Endothelial cell of umbilical vein (primary cell): ENCODE measurements at regions not wholly inside any gene's neighbourhood (a gene's known extent, or its start where the extent isn't known, plus 50 kb on each side); places are given as distances from the start of the nearest gene placed in this dataset.

Experiments
- BruUV-seq: library from RNA; stranded (reverse); fragments of 400-500 nt; replicated peaks from 2 replicates; lab custom pipeline; 2021; lab: Mats Ljungman, UMichigan
- CTCF ChIA-PET: fragments of 300-600, 350-600 bp; sonication (Branson Sonifier 250); formaldehyde crosslinking; loops from one replicate; lab custom pipeline; 2021; ENCODE audit warnings: antibody characterized with exemption, inconsistent platforms; lab: Charles Lee
- POLR2A ChIA-PET: fragments of 300-600, 350-600 bp; sonication (Branson Sonifier 250); formaldehyde crosslinking; loops from one replicate; lab custom pipeline; 2021; ENCODE audit warnings: antibody characterized with exemption, inconsistent platforms; lab: Charles Lee
- DNase-seq: peaks from one replicate; pipeline ENCODE4 v3.0.0-alpha.2; 2011; ENCODE audit warnings: low read depth, low spot score
- FAIRE-seq: peaks from 2 replicates; lab custom pipeline; 2011; peaks lifted over from hg19 to GRCh38; lab: Jason Lieb, UNC
- H2AFZ ChIP-seq: 2 replicates; pipeline ENCODE4 v1.6.0; 2012; ENCODE audit warnings: low read depth, low read length, control low read depth, inconsistent platforms
- H3K27ac ChIP-seq: 2 replicates; pipeline ENCODE4 v1.5.1; 2011; ENCODE audit warnings: low read depth, mild to moderate bottlenecking, control low read depth, low read length, moderate library complexity; ENCODE audit not compliant: insufficient read depth
- H3K27me3 ChIP-seq, 2 experiments: 2 replicates each; pipeline versions ENCODE4 v1.6.0 to v1.6.1; 2011; ENCODE audit warnings: low read length in 2 of 2, mixed read lengths in 1 of 2; ENCODE audit not compliant: control insufficient read depth in 2 of 2, insufficient read depth in 2 of 2
- H3K36me3 ChIP-seq, 2 experiments: 2 replicates in 1 of 2; 3 replicates in 1 of 2; pipeline ENCODE4 v1.5.1; 2011; ENCODE audit warnings: low read length in 2 of 2, mild to moderate bottlenecking in 1 of 2, moderate library complexity in 1 of 2; ENCODE audit not compliant: control insufficient read depth in 2 of 2, insufficient read depth in 2 of 2; ENCODE audit errors: extremely low read depth in 1 of 2
- H3K4me1 ChIP-seq: 3 replicates; pipeline ENCODE4 v1.5.1; 2011; ENCODE audit warnings: mild to moderate bottlenecking, low read length; ENCODE audit not compliant: control insufficient read depth, insufficient read depth; ENCODE audit errors: extremely low read depth
- H3K4me2 ChIP-seq: 2 replicates; pipeline ENCODE4 v1.6.1; 2011; ENCODE audit warnings: low read length, control low read depth, mixed read lengths; ENCODE audit not compliant: insufficient read depth
- H3K4me3 ChIP-seq, 3 experiments: fragments of 200-600 bp in 1 of 3; sonication (generic), shearing (Covaris generic) in 1 of 3; replicated peaks in 1 of 3; 2 replicates each; pipeline ENCODE4 v1.5.1; 2011 to 2016; ENCODE audit warnings: control low read depth in 3 of 3, low read length in 3 of 3, mild to moderate bottlenecking in 2 of 3, inconsistent platforms in 1 of 3, low read depth in 1 of 3, moderate library complexity in 1 of 3; ENCODE audit not compliant: insufficient read depth in 1 of 3
- H3K79me2 ChIP-seq: 2 replicates; pipeline ENCODE4 v1.6.0; 2012; ENCODE audit warnings: low read length, inconsistent platforms; ENCODE audit not compliant: control insufficient read depth, insufficient read depth
- H3K9ac ChIP-seq: replicated peaks from 2 replicates; pipeline ENCODE3; 2011; ENCODE audit warnings: low read length, control low read depth; ENCODE audit not compliant: insufficient read depth; ENCODE audit errors: extremely low read depth
- H3K9me1 ChIP-seq: replicated peaks from 3 replicates; pipeline ENCODE4 v1.6.0; 2011; ENCODE audit warnings: mild to moderate bottlenecking, low read length; ENCODE audit not compliant: control insufficient read depth, insufficient read depth; ENCODE audit errors: extremely low read depth
- H3K9me3 ChIP-seq: replicated peaks from 2 replicates; pipeline ENCODE4 v1.5.1; 2012; ENCODE audit warnings: low read length, inconsistent platforms; ENCODE audit not compliant: control insufficient read depth, insufficient read depth
- H4K20me1 ChIP-seq: replicated peaks from 2 replicates; pipeline ENCODE3; 2011; ENCODE audit warnings: mild to moderate bottlenecking, low read length; ENCODE audit not compliant: control insufficient read depth, insufficient read depth; ENCODE audit errors: extremely low read depth
- EZH2 ChIP-seq: IDR thresholded peaks from 2 replicates; pipeline ENCODE4 v1.6.1; 2012; ENCODE audit warnings: borderline replicate concordance, low read depth, mild to moderate bottlenecking, moderate library complexity, low read length, inconsistent platforms; ENCODE audit not compliant: severe bottlenecking
- GATA2 ChIP-seq: IDR thresholded peaks from 2 replicates; pipeline ENCODE4 v1.7.0; 2011; ENCODE audit warnings: low read depth, mild to moderate bottlenecking, moderate library complexity, mixed read lengths, low read length; ENCODE audit not compliant: insufficient read length, insufficient read depth
- JUN ChIP-seq: IDR thresholded peaks from 2 replicates; pipeline ENCODE4 v1.6.1; 2011; ENCODE audit warnings: borderline replicate concordance, low read depth; ENCODE audit not compliant: insufficient read length, insufficient read depth
- MAX ChIP-seq: IDR thresholded peaks from 2 replicates; pipeline ENCODE4 v1.6.1; 2011; ENCODE audit not compliant: insufficient read depth, insufficient read length
- POLR2A ChIP-seq: IDR thresholded peaks from 2 replicates; pipeline ENCODE4 v1.6.1; 2012; ENCODE audit warnings: low read depth, mild to moderate bottlenecking, control low read depth, low read length
- POLR2AphosphoS5 ChIP-seq: IDR thresholded peaks from 2 replicates; pipeline ENCODE4 v1.6.1; 2012; ENCODE audit warnings: low read depth, mild to moderate bottlenecking, control low read depth, low read length, moderate library complexity; ENCODE audit not compliant: insufficient read depth
- dilution Hi-C: fragments of 300-500 bp; cut with MboI; formaldehyde crosslinking; loops from one replicate; pipeline ENCODE4 v1.15.0; 2019; ENCODE audit warnings: low sequenced_read_pairs; ENCODE audit not compliant: extremely low pct_ligation_motif_present
- intact Hi-C: fragments of 100-400 bp; cut with micrococcal nuclease; formaldehyde crosslinking; loops from one replicate; pipeline ENCODE4 v1.10.0; 2022
- TF ChIP-seq, protein P1 (sequence below), 2 donors: IDR thresholded peaks; 1 replicate in 1 of 2; 2 replicates in 1 of 2; pipeline ENCODE4 v1.5.1; 2011; ENCODE audit warnings: low read length in 2 of 2, mild to moderate bottlenecking in 2 of 2, moderate library complexity in 2 of 2, control low read depth in 1 of 2, inconsistent platforms in 1 of 2, low read depth in 1 of 2; ENCODE audit not compliant: insufficient read depth in 1 of 2; ENCODE audit errors: extremely low read depth in 1 of 2

- H3K4me3 ChIP-seq: no peak overlapping the region
- H4K20me1 ChIP-seq: no peaks in the 10 kb centered on the region
- POLR2A ChIA-PET: no interaction called here
- H3K4me2 ChIP-seq: no peak overlapping the region
- H3K9me3 ChIP-seq: no peaks in the 10 kb centered on the region
- H2AFZ ChIP-seq: no peak overlapping the region
- intact Hi-C loops (no loop called here), dilution Hi-C loops (no loop called here)
- CTCF ChIA-PET: no interaction called here
- no TSS peak for BruUV-seq
- H3K27ac ChIP-seq: no peak overlapping the region
- no peaks in the 10 kb centered on the region for H3K9me1 ChIP-seq
- no peaks in the 10 kb centered on the region for H3K4me1 ChIP-seq
- TF ChIP-seq EZH2 (no peak), GATA2 (no peak), JUN (no peak), MAX (no peak), POLR2A (no peak), POLR2AphosphoS5 (no peak)
- TF ChIP-seq, protein P1, sequence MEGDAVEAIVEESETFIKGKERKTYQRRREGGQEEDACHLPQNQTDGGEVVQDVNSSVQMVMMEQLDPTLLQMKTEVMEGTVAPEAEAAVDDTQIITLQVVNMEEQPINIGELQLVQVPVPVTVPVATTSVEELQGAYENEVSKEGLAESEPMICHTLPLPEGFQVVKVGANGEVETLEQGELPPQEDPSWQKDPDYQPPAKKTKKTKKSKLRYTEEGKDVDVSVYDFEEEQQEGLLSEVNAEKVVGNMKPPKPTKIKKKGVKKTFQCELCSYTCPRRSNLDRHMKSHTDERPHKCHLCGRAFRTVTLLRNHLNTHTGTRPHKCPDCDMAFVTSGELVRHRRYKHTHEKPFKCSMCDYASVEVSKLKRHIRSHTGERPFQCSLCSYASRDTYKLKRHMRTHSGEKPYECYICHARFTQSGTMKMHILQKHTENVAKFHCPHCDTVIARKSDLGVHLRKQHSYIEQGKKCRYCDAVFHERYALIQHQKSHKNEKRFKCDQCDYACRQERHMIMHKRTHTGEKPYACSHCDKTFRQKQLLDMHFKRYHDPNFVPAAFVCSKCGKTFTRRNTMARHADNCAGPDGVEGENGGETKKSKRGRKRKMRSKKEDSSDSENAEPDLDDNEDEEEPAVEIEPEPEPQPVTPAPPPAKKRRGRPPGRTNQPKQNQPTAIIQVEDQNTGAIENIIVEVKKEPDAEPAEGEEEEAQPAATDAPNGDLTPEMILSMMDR (IDR thresholded peaks at IDR 0.05; ENCODE audit: extremely low read depth in 1 of 2, insufficient read depth in 1 of 2, low read depth in 1 of 2, low read length in 2 of 2): no peak
- H3K9ac ChIP-seq: no peak overlapping the region
- H3K36me3 ChIP-seq: no peaks in the 10 kb centered on the region
- no peaks in the 10 kb centered on the region for H3K27me3 ChIP-seq
- no peak for FAIRE-seq
- no peak for DNase-seq
- H3K79me2 ChIP-seq: no peaks in the 10 kb centered on the region
These were observed 374.6 kb upstream of the CFAP20DC start for GRCh38 chr3:59424268-59425010.
